NB4 (cell line): ENCODE measurements at regions not wholly inside any gene's neighbourhood (a gene's known extent, or its start where the extent isn't known, plus 50 kb on each side); places are given as distances from the start of the nearest gene placed in this dataset.

ENCODE experiments used
- CTCF ChIP-seq: IDR thresholded peaks from one replicate; pipeline ENCODE4 v1.5.1; 2012; ENCODE audit warnings: low read depth, low read length
- POLR2A ChIP-seq: IDR thresholded peaks from 2 replicates; pipeline ENCODE4 v1.6.1; 2011; ENCODE audit warnings: mild to moderate bottlenecking; ENCODE audit not compliant: insufficient read length; ENCODE audit errors: extremely low read depth

- TF ChIP-seq CTCF (no peak), POLR2A (no peak)
Observed at GRCh38 chr1:185401019-185401418, 84.0 kb upstream of the IVNS1ABP start.
